Hippocampal formation (tissue), 2 donors: ENCODE measurements at regions not wholly inside any gene's neighbourhood (a gene's known extent, or its start where the extent isn't known, plus 50 kb on each side); places are given as distances from the start of the nearest gene placed in this dataset.

ENCODE experiments used
- DNase-seq, 2 donors: peaks; one replicate each; lab custom pipeline; 2025; lab: John Stamatoyannopoulos, UW

DNA sequence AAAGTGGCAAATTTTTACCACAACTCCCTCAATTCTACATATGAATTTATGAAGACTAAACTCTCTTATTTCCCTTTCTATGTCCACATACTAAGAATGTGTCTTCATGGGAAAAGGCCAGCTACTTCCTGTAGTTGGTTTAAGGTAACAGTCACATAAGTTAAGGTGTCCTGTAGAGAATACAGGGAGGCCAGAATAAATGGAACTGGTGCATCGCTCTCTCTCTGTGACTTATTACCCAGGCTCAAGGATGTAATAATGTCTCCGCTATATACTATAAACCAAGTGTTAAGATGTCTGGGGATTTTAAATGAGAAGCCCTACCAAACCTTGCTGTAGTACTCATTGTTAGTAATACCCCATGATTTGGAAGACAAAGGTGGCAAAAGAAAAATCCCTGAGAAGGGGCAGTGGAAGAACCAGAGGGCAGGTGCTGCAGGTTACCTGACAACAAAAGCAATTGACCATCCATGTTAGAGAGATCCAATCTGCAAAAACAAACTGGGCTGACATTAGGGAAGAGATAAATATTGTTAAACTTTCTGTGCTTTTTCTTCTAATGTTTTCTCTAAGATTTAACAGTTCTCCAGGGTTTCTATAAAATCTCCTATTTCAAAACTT is 372.8 kb downstream of the TMX3 start:
- no peak for DNase-seq

- no peak for DNase-seq
Observed at GRCh38 chr18:68340606-68341005, 374.3 kb downstream of the TMX3 start.

- no peak for DNase-seq
Observed at GRCh38 chr18:68330658-68331057, 384.2 kb downstream of the TMX3 start.

- DNase-seq, result no peak
Observed at GRCh38 chr18:68323921-68324320, 391.0 kb downstream of the TMX3 start.

DNA sequence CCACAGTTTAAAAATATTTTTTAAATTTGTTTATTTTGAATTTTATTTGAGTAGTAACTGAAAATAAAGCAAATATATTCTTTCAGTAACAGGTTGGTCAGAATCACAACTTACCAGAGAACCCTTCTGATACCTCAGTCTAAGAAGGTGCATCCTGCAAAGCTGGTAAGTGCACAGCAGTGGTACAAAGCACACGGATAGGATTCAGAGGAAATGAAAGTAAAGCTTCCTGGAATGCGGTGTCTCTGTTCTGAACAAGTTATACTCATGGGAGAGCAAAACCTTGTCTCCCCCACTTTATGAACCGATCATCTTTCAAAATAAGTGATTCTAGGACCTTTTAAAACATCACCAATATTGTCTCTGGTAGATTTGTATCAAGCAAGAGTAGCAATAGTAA is 398.3 kb downstream of the TMX3 start:
- DNase-seq, result no peak

DNA sequence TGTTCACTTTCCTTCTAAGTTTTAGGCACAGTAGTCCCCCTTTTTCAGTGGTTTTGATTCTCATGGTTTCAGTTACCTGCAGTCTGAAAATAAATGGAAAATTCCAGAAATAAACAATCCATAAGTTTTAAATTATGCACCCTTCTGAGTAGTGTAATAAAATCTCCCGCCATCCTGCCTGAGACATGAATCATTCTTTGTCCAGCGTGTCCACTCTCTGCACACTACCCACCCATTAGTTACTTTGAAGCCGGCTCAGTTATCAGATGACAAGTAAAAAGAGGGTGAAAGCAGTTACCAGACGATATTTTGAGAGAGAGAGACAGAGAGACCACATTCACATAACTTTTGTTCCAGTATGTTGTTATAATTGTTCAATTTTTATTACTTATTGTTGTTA is 400.5 kb downstream of the TMX3 start:
- no peak for DNase-seq

DNA sequence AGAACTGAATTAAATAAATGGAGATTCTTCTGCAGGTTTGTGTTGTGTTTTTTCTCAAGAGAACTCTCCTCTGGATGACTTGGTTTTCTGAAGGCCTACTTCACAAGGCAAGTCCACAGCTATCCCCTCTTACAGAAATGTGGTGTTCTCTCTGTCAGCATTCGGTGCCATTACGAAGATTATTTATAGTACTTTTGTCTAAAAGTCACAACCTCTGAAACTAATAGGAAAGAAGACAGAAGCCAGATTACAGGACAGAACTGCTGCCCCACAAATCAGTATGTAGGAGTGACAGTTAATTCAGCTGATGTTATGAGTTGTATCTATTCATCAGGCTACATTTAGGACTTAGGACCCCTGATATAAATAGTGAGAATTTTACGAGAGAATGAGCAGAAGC is 413.5 kb downstream of the TMX3 start:
- DNase-seq, result no peak

DNA sequence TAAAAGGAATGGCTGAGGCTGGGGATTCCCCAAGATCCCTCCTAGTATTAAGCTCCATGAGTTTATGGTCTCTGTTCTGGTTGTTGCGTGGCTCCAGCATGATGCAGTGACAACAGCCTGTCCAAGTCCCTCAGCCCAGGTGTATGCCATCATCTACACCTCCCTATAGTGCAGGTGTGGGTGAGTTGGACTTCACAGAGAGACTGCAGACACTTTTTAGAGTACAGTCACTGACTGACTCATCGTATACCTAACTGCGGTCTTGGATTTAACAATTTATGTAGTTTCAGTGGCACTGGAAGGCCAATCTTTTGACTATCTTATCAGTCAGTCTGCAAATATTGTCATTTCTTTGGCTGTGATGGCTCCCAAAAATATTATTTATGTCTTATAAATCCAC is 415.0 kb downstream of the TMX3 start:
- DNase-seq, result no peak

GRCh38 chr18:68298330-68298729 is 416.6 kb downstream of the TMX3 start:
- DNase-seq, result no peak

DNA sequence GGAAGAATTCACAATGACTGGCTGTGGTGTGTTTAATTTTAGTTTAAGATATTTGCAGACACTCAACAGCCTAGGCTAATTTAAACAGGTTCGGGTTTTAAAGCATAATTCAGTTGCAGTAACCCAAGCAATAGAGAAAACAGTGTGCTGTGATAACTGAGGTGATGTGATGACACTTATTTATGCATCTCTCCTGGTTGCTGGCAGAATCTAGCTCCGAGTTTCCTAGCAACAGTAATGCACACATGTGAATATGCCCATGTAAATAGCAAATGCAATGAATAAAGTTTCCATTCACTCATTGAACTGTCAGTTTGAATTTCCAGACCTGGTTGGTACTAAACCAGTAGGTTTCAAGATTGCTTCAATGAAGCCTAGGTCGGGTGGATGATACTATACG is 426.5 kb downstream of the TMX3 start:
- DNase-seq, result no peak

- no peak for DNase-seq
Observed at GRCh38 chr18:68284236-68284780, 430.6 kb downstream of the TMX3 start.

GRCh38 chr18:68283834-68284233 is 431.1 kb downstream of the TMX3 start:
- DNase-seq, result no peak

GRCh38 chr18:68282232-68282631 is 432.7 kb downstream of the TMX3 start:
- no peak for DNase-seq

DNA sequence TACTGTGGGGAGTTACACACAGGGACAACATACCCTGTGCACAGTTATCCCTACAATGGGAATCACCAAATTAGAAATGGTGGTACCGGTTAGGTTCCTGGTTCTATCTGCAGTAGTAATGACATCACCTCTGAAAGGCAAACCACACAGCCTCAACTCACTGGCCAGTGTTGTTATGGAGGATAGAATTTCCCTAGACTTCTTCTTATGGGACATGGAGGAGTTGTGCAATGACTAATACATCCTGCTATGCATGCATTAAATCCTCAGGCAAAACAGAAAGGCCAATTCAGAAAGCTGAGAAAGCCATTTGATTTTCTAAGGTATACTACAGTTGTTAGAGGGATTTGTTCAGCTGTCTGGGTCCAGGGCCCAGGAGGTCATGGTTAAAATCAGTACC is 439.3 kb downstream of the TMX3 start:
- DNase-seq, result no peak

GRCh38 chr18:68270017-68270416 is 444.9 kb downstream of the TMX3 start:
- no peak for DNase-seq

GRCh38 chr18:68267583-68267982 is 447.3 kb downstream of the TMX3 start:
- no peak for DNase-seq

GRCh38 chr18:68263481-68263880 is 451.4 kb downstream of the TMX3 start:
- no peak for DNase-seq

DNA sequence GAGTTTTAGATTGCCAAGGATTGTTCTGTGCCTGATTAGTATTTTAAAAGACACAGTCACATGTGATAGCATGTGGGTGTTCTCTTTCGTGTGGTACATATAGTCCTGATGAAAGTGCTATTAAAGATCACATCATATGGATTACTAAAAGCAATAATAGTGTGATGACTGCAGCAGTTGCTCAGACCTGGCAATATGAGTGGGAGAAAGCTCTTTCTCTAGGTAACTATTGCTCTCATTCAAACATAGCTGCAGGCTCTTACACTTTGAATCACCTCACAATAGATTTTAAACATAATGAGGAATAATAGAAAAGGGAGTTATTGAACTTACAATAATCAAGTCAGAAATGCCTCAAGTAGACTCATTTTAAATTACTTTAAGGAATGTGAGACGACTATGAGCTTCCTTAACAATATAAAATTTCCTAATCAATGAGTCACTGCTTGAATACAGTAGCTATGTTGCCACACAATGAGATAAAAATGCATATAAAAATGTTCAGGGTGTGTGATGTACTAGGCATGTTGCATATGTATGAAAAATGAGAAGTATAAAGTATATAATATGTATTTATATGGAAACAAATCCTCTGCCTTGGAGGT is 452.1 kb downstream of the TMX3 start:
- no peak for DNase-seq

DNA sequence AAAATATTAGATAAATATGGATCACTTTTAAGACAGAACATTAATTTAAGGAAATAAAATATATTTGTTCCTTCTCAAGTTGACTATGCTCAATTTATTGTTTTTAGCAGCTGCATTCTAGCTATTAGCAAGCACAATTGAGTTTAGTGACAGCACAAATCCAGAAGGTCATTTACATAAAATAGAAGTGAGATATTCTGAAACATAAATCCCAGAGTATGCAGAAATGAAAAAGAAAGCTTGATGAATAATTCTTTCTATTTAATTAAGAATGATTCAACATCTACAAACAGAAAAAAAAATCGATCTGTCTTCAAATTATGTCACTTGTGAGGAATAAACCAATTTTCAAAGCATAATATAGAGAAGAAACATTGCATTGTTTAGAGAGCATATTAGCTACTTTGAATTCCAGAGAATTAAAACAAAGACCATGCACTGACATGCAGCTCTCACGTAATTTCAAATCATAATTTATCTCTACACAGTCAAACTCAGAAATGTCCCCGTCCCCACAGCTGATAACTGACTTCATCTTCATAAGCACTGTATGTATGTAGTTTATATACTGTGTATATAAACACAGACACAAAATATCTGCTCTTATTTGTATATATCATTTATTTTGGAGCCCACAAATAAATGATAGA is 458.4 kb downstream of the TMX3 start:
- no peak for DNase-seq

- DNase-seq, result no peak
Observed at GRCh38 chr18:68244786-68245185, 470.1 kb downstream of the TMX3 start.

GRCh38 chr18:68241881-68242280 is 473.0 kb downstream of the TMX3 start:
- DNase-seq, result no peak

GRCh38 chr18:68234676-68235075 is 480.2 kb downstream of the TMX3 start:
- DNase-seq, result no peak

GRCh38 chr18:68234131-68234530 is 480.8 kb downstream of the TMX3 start:
- DNase-seq, result no peak
